Left lung (tissue), 4 donors: ENCODE measurements at regions not wholly inside any gene's neighbourhood (a gene's known extent, or its start where the extent isn't known, plus 50 kb on each side); places are given as distances from the start of the nearest gene placed in this dataset.

Source experiments
- ATAC-seq: fragments of 200-7000 bp; cut with Tn5 transposase; one replicate; pipeline ENCODE4 v1.9.1; 2020; ENCODE audit warnings: moderate library complexity
- DNase-seq, 4 donors: peaks; one replicate each; pipeline ENCODE4 v3.0.0-alpha.2; 2013 to 2020
- H3K27ac ChIP-seq, 2 donors: fragments of 200-600 bp; sonication (generic) in 1 of 2; one replicate each; pipeline versions ENCODE4 v1.5.0 to v1.8.0; 2020 to 2021
- H3K27me3 ChIP-seq, 2 donors: fragments of 200-600 bp; sonication (generic) in 1 of 2; one replicate each; pipeline versions ENCODE4 v1.5.0 to v1.8.0; 2020 to 2021
- H3K36me3 ChIP-seq, 2 donors: fragments of 200-600 bp; sonication (generic) in 1 of 2; one replicate each; pipeline versions ENCODE4 v1.5.0 to v1.8.0; 2020 to 2021
- H3K4me1 ChIP-seq, 2 donors: fragments of 200-600 bp; one replicate each; pipeline ENCODE4 v1.8.0; 2021
- H3K4me3 ChIP-seq, 2 donors: fragments of 200-600 bp; sonication (generic) in 1 of 2; one replicate each; pipeline versions ENCODE4 v1.5.0 to v1.8.0; 2020 to 2021; ENCODE audit warnings: mild to moderate bottlenecking in 1 of 2
- H3K9me3 ChIP-seq, 2 donors: fragments of 200-600 bp; sonication (generic) in 1 of 2; one replicate each; pipeline versions ENCODE4 v1.5.0 to v1.8.0; 2020 to 2021
- CTCF ChIP-seq, 2 donors: fragments of 200-600 bp; sonication (generic) in 1 of 2; IDR thresholded peaks; one replicate each; pipeline versions ENCODE4 v1.5.0 to v1.8.0; 2021; ENCODE audit warnings: antibody characterized with exemption in 2 of 2
- intact Hi-C, 2 donors: fragments of 100-400 bp; cut with DNase I; formaldehyde crosslinking; loops; one replicate each; pipeline versions ENCODE4 v1.11.2 to v1.14.2; 2022
- donor health status: DM: no; HTN: yes; CAD: no.
- donor health status: DM: no; HTN: no; CAD: no.

GRCh38 chr5:169424279-169424655, 123.3 kb upstream of the SLIT3 start:
- no peaks in the 10 kb centered on the region for H3K27me3 ChIP-seq
- no peak overlapping the region for H3K27ac ChIP-seq
- no peak for TF ChIP-seq CTCF (IDR thresholded peaks at IDR 0.05)
- no peaks in the 10 kb centered on the region for H3K36me3 ChIP-seq
- intact Hi-C loops = no loop called here
- H3K9me3 ChIP-seq = no peaks in the 10 kb centered on the region
- ATAC-seq = no peak
- H3K4me1 ChIP-seq = no peaks in the 10 kb centered on the region
- DNase-seq = no peak
- no peak overlapping the region for H3K4me3 ChIP-seq

- no peak for TF ChIP-seq CTCF (IDR thresholded peaks at IDR 0.05)
- Histone ChIP-seq H3K9me3 (no peaks in the 10 kb centered on the region), H3K27ac (no peak overlapping the region), H3K4me1 (no peaks in the 10 kb centered on the region), H3K4me3 (no peak overlapping the region), H3K27me3 (no peaks in the 10 kb centered on the region), H3K36me3 (no peaks in the 10 kb centered on the region)
- intact Hi-C loops = no loop called here
- ATAC-seq (no peak), DNase-seq (no peak)
Observed at GRCh38 chr5:169423580-169424278, 122.8 kb upstream of the SLIT3 start.

GRCh38 chr5:169422087-169422486, 121.1 kb upstream of the SLIT3 start:
- intact Hi-C loops = no loop called here
- Histone ChIP-seq H3K9me3 (no peaks in the 10 kb centered on the region), H3K27ac (no peak overlapping the region), H3K4me1 (no peaks in the 10 kb centered on the region), H3K36me3 (no peaks in the 10 kb centered on the region), H3K4me3 (no peak overlapping the region), H3K27me3 (no peaks in the 10 kb centered on the region)
- DNase-seq (no peak), ATAC-seq (no peak)
- no peak for TF ChIP-seq CTCF (IDR thresholded peaks at IDR 0.05)

- Histone ChIP-seq H3K4me1 (no peaks in the 10 kb centered on the region), H3K36me3 (no peaks in the 10 kb centered on the region), H3K4me3 (no peak overlapping the region), H3K9me3 (no peaks in the 10 kb centered on the region), H3K27ac (no peak overlapping the region), H3K27me3 (no peaks in the 10 kb centered on the region)
- no peak for TF ChIP-seq CTCF (IDR thresholded peaks at IDR 0.05)
- intact Hi-C loops = no loop called here
- no peak for ATAC-seq
- DNase-seq = no peak
Observed at GRCh38 chr5:169421677-169422076, 120.7 kb upstream of the SLIT3 start.

- Histone ChIP-seq H3K9me3 (no peaks in the 10 kb centered on the region), H3K27ac (no peak overlapping the region), H3K36me3 (no peaks in the 10 kb centered on the region), H3K27me3 (no peaks in the 10 kb centered on the region), H3K4me1 (no peaks in the 10 kb centered on the region), H3K4me3 (no peak overlapping the region)
- no peak for DNase-seq
- intact Hi-C loops = no loop called here
- TF ChIP-seq CTCF (IDR thresholded peaks at IDR 0.05) = no peak
- no peak for ATAC-seq
Observed at GRCh38 chr5:169417676-169418075, 116.7 kb upstream of the SLIT3 start.
